H1 (cell line): ENCODE measurements at regions not wholly inside any gene's neighbourhood (a gene's known extent, or its start where the extent isn't known, plus 50 kb on each side); places are given as distances from the start of the nearest gene placed in this dataset.

Source experiments
- CTCF ChIA-PET: fragments of 300-600 bp; sonication (Branson Sonifier 250); formaldehyde crosslinking; loops from one replicate; lab custom pipeline; 2021; ENCODE audit not compliant: partially characterized antibody; lab: Charles Lee
- POLR2A ChIA-PET: fragments of 300-600 bp; sonication (Branson Sonifier 250); formaldehyde crosslinking; loops from one replicate; lab custom pipeline; 2021; ENCODE audit warnings: inconsistent platforms; ENCODE audit not compliant: partially characterized antibody; lab: Charles Lee
- DNase-seq, 2 experiments: peaks; one replicate each; pipeline versions ENCODE4 v3.0.0 to v3.0.0-alpha.2; 2010 to 2022; ENCODE audit warnings: low spot score in 2 of 2, low read depth in 1 of 2, mixed read lengths in 1 of 2
- FAIRE-seq: peaks from 2 replicates; lab custom pipeline; 2011; peaks lifted over from hg19 to GRCh38; lab: Jason Lieb, UNC
- H2AFZ ChIP-seq: 2 replicates; pipeline ENCODE4 v1.8.1; 2012; ENCODE audit warnings: low read length, inconsistent platforms
- H2AK5ac ChIP-seq: 2 replicates; pipeline ENCODE4 v1.6.1; 2013; ENCODE audit warnings: low read depth, low read length
- H2BK120ac ChIP-seq: replicated peaks from 2 replicates; pipeline ENCODE3; 2013; ENCODE audit warnings: low read depth, low read length, inconsistent platforms
- H2BK12ac ChIP-seq: 2 replicates; pipeline ENCODE4 v1.6.1; 2013; ENCODE audit warnings: low read depth, low read length
- H2BK15ac ChIP-seq: 2 replicates; pipeline ENCODE4 v1.6.1; 2013; ENCODE audit warnings: low read length
- H2BK20ac ChIP-seq: 2 replicates; pipeline ENCODE4 v1.6.1; 2013; ENCODE audit warnings: low read length
- H2BK5ac ChIP-seq: 2 replicates; pipeline ENCODE4 v1.6.1; 2013; ENCODE audit warnings: low read depth, low read length
- H3K14ac ChIP-seq: 2 replicates; pipeline ENCODE4 v1.6.1; 2013; ENCODE audit warnings: inconsistent platforms; ENCODE audit not compliant: insufficient read length
- H3K18ac ChIP-seq: 2 replicates; pipeline ENCODE4 v1.6.1; 2013; ENCODE audit warnings: low read length; ENCODE audit errors: extremely low read depth
- H3K23ac ChIP-seq: 2 replicates; pipeline ENCODE4 v1.6.1; 2013; ENCODE audit warnings: inconsistent platforms; ENCODE audit not compliant: insufficient read length
- H3K23me2 ChIP-seq: 2 replicates; pipeline ENCODE4 v1.6.1; 2013; ENCODE audit warnings: low read depth, low read length
- H3K27ac ChIP-seq: 2 replicates; pipeline ENCODE4 v1.6.1; 2011; ENCODE audit warnings: low read depth, low read length, inconsistent platforms
- H3K27me3 ChIP-seq, 4 experiments: replicated peaks in 1 of 4; 1 replicate in 1 of 4; 2 replicates in 3 of 4; pipeline versions ENCODE4 v1.6.1 to v1.8.1; 2011 to 2013; ENCODE audit warnings: low read length in 3 of 4, mild to moderate bottlenecking in 3 of 4, inconsistent platforms in 2 of 4, mixed read lengths in 2 of 4, moderate library complexity in 1 of 4; ENCODE audit not compliant: control insufficient read depth in 3 of 4, insufficient read depth in 3 of 4; ENCODE audit errors: extremely low read depth in 1 of 4
- H3K36me3 ChIP-seq, 4 experiments: 2 replicates each; pipeline versions ENCODE4 v1.6.1 to v1.8.1; 2011 to 2013; ENCODE audit warnings: mild to moderate bottlenecking in 4 of 4, low read length in 3 of 4, moderate library complexity in 2 of 4, control low read depth in 1 of 4, inconsistent platforms in 1 of 4; ENCODE audit not compliant: insufficient read depth in 4 of 4, control insufficient read depth in 2 of 4
- H3K4ac ChIP-seq: replicated peaks from 2 replicates; pipeline ENCODE3; 2013; ENCODE audit warnings: low read length, low read depth, mixed read lengths, inconsistent platforms; ENCODE audit not compliant: insufficient read length
- H3K4me1 ChIP-seq, 4 experiments: replicated peaks in 1 of 4; 1 replicate in 1 of 4; 2 replicates in 3 of 4; pipeline versions ENCODE4 v1.6.1 to v1.8.1; 2011 to 2013; ENCODE audit warnings: low read length in 3 of 4, inconsistent platforms in 2 of 4, mixed read lengths in 1 of 4; ENCODE audit not compliant: insufficient read depth in 4 of 4, control insufficient read depth in 3 of 4
- H3K4me2 ChIP-seq, 2 experiments: 2 replicates each; pipeline versions ENCODE4 v1.6.1 to v1.8.1; 2011 to 2013; ENCODE audit warnings: low read depth in 2 of 2, low read length in 2 of 2, control low read depth in 1 of 2, inconsistent platforms in 1 of 2, mild to moderate bottlenecking in 1 of 2; ENCODE audit not compliant: insufficient read depth in 1 of 2
- H3K4me3 ChIP-seq, 4 experiments: fragments of 200-600, 300-600 bp in 1 of 4; sonication (generic), shearing (Covaris generic), sonication (Bioruptor Twin) in 1 of 4; 2 replicates each; pipeline versions ENCODE4 v1.5.1 to v1.8.1; 2011 to 2016; ENCODE audit warnings: low read length in 4 of 4, low read depth in 3 of 4, control low read depth in 2 of 4, inconsistent platforms in 2 of 4, mild to moderate bottlenecking in 2 of 4, mixed read lengths in 1 of 4, moderate library complexity in 1 of 4; ENCODE audit not compliant: insufficient read depth in 2 of 4; ENCODE audit errors: extremely low read depth in 1 of 4
- H3K56ac ChIP-seq: replicated peaks from 2 replicates; pipeline ENCODE3; 2013; ENCODE audit warnings: low read depth, mild to moderate bottlenecking, mixed read lengths, low read length, inconsistent platforms; ENCODE audit not compliant: insufficient read length
- H3K79me1 ChIP-seq: 2 replicates; pipeline ENCODE4 v1.6.1; 2013; ENCODE audit warnings: low read depth, low read length, control low read depth
- H3K79me2 ChIP-seq, 2 experiments: 2 replicates each; pipeline versions ENCODE4 v1.6.1 to v1.8.1; 2012 to 2013; ENCODE audit warnings: low read length in 2 of 2, mild to moderate bottlenecking in 2 of 2, inconsistent platforms in 1 of 2; ENCODE audit not compliant: insufficient read depth in 2 of 2, control insufficient read depth in 1 of 2
- H3K9ac ChIP-seq, 4 experiments: replicated peaks in 1 of 4; 1 replicate in 1 of 4; 2 replicates in 3 of 4; pipeline versions ENCODE4 v1.6.1 to v1.8.1; 2011 to 2013; ENCODE audit warnings: low read depth in 3 of 4, low read length in 3 of 4, control low read depth in 2 of 4, mild to moderate bottlenecking in 2 of 4, moderate library complexity in 2 of 4, inconsistent platforms in 1 of 4; ENCODE audit errors: extremely low read depth in 1 of 4
- H3K9me3 ChIP-seq, 2 experiments: 2 replicates each; pipeline versions ENCODE4 v1.6.1 to v1.8.1; 2012 to 2013; ENCODE audit warnings: mild to moderate bottlenecking in 2 of 2, moderate library complexity in 2 of 2, control low read depth in 1 of 2, inconsistent platforms in 1 of 2, low read depth in 1 of 2, low read length in 1 of 2, mixed read lengths in 1 of 2; ENCODE audit not compliant: insufficient read depth in 2 of 2
- H4K20me1 ChIP-seq, 2 experiments: replicated peaks in 1 of 2; 2 replicates each; pipeline versions ENCODE3 to v1.8.1; 2011 to 2013; ENCODE audit warnings: inconsistent platforms in 2 of 2, low read length in 2 of 2, mild to moderate bottlenecking in 1 of 2; ENCODE audit not compliant: insufficient read depth in 2 of 2, control insufficient read depth in 1 of 2
- H4K5ac ChIP-seq: 2 replicates; pipeline ENCODE4 v1.6.1; 2013; ENCODE audit warnings: low read length, low read depth, mixed read lengths, inconsistent platforms; ENCODE audit not compliant: insufficient read length
- H4K8ac ChIP-seq: 2 replicates; pipeline ENCODE4 v1.8.0; 2013; ENCODE audit warnings: mild to moderate bottlenecking, moderate library complexity, low read length, inconsistent platforms; ENCODE audit not compliant: insufficient read depth; ENCODE audit errors: extremely low read depth
- H4K91ac ChIP-seq: replicated peaks from 2 replicates; pipeline ENCODE3; 2013; ENCODE audit warnings: low read length, mixed read lengths, inconsistent platforms; ENCODE audit not compliant: insufficient read length
- BCL11A ChIP-seq, 2 experiments: IDR thresholded peaks; one replicate each; pipeline ENCODE4 v1.6.1; 2011; ENCODE audit warnings: low read depth in 2 of 2, low read length in 2 of 2, mild to moderate bottlenecking in 2 of 2
- CREB1 ChIP-seq: IDR thresholded peaks from 2 replicates; pipeline ENCODE4 v1.6.1; 2012; ENCODE audit warnings: inconsistent platforms
- CTBP2 ChIP-seq: IDR thresholded peaks from 2 replicates; pipeline ENCODE4 v1.7.0; 2011; ENCODE audit warnings: borderline replicate concordance, mild to moderate bottlenecking, moderate library complexity, mixed read lengths, low read length; ENCODE audit not compliant: insufficient read depth, insufficient read length
- HDAC6 ChIP-seq: IDR thresholded peaks from one replicate; pipeline ENCODE4 v1.7.1; 2012; ENCODE audit warnings: low read depth, mild to moderate bottlenecking, inconsistent platforms, low read length, moderate library complexity
- KDM4A ChIP-seq: IDR thresholded peaks from one replicate; pipeline ENCODE4 v1.7.1; 2012; ENCODE audit warnings: low read depth, mild to moderate bottlenecking, moderate library complexity, low read length, inconsistent platforms; ENCODE audit not compliant: severe bottlenecking
- KDM5A ChIP-seq: fragments of 200-600 bp; IDR thresholded peaks from 2 replicates; pipeline ENCODE4 v1.7.1; 2012; ENCODE audit warnings: mild to moderate bottlenecking, low read length, inconsistent platforms, mixed read lengths
- MAX ChIP-seq: IDR thresholded peaks from 2 replicates; pipeline ENCODE4 v1.6.1; 2012; ENCODE audit warnings: inconsistent platforms
- POLR2AphosphoS5 ChIP-seq: IDR thresholded peaks from 2 replicates; pipeline ENCODE4 v1.6.1; 2011; ENCODE audit warnings: low read depth, low read length
- POU5F1 ChIP-seq: IDR thresholded peaks from 2 replicates; pipeline ENCODE4 v1.6.1; 2011; ENCODE audit warnings: low read depth, mild to moderate bottlenecking, low read length, moderate library complexity
- RXRA ChIP-seq: IDR thresholded peaks from 2 replicates; pipeline ENCODE4 v1.6.1; 2011; ENCODE audit warnings: low read depth, mild to moderate bottlenecking, low read length, moderate library complexity; ENCODE audit not compliant: insufficient read depth
- SIN3A ChIP-seq, 2 experiments: IDR thresholded peaks in 1 of 2; conservative IDR thresholded peaks in 1 of 2; 2 replicates each; pipeline ENCODE4 v1.6.1; 2011 to 2012; ENCODE audit warnings: low read length in 2 of 2, improper control_type of control experiment in 1 of 2, low read depth in 1 of 2, mild to moderate bottlenecking in 1 of 2
- SIX5 ChIP-seq: IDR thresholded peaks from 2 replicates; pipeline ENCODE4 v1.6.1; 2011; ENCODE audit warnings: mild to moderate bottlenecking, low read depth, low read length
- TAF7 ChIP-seq: optimal IDR thresholded peaks from 2 replicates; pipeline ENCODE3; 2011; ENCODE audit warnings: low read depth, mild to moderate bottlenecking, inconsistent platforms, low read length, moderate library complexity, borderline replicate concordance
- WGBS, 2 experiments: shearing (Covaris generic) in 1 of 2; methylation state at CpG; one replicate each; pipeline versions ENCODE4 v1.1.6 to v1.1.7; 2013 to 2015; ENCODE audit warnings: low lambda C conversion rate in 2 of 2, mixed read lengths in 2 of 2, inconsistent platforms in 1 of 2, low coverage in 1 of 2, missing lambda C conversion rate in 1 of 2; ENCODE audit not compliant: insufficient replicate concordance in 2 of 2, insufficient coverage in 1 of 2, insufficient read length in 1 of 2; ENCODE audit errors: extremely low coverage in 1 of 2, missing lambda C conversion rate in 1 of 2; 5-methylcytosine and 5-hydroxymethylcytosine counted together

DNA sequence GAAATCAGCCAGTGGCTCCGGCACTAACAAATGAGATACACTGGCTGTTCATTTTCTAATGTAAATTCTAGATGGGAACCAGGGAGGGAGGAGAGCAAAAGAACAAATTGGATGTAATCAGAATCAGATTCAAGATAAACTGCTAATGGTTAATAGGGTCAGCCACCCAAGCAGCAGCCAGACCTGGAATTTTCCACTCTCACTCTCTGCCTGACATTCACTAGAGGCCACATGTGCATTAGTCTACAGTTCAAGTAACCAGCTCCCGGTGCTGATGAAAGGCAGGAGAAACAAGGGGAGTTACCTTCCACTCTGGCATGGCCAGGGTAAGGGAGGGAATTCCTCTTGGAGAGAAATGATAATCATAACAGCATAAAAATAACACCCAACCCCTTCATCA, 597.7 kb downstream of the TOX3 start:
- FAIRE-seq: no peak
- Histone ChIP-seq H3K14ac (no peak overlapping the region), H3K9me3 (no peaks in the 10 kb centered on the region), H3K36me3 (no peaks in the 10 kb centered on the region), H2BK12ac (no peak overlapping the region), H4K20me1 (no peaks in the 10 kb centered on the region), H3K4me2 (no peak overlapping the region), H3K4me3 (no peak overlapping the region), H3K56ac (no peak overlapping the region), H4K5ac (no peak overlapping the region), H2AK5ac (no peak overlapping the region), H2BK15ac (no peak overlapping the region), H2BK5ac (no peak overlapping the region), H3K23me2 (no peaks in the 10 kb centered on the region), H4K8ac (no peak overlapping the region), H2BK120ac (no peak overlapping the region), H3K27me3 (no peaks in the 10 kb centered on the region), H2BK20ac (no peak overlapping the region), H3K79me2 (no peaks in the 10 kb centered on the region), H3K79me1 (no peaks in the 10 kb centered on the region), H3K4me1 (peaks cover 7 to 25% (median 16%) of the 10 kb centered on the region in 4 experiments; a peak in 6 of 7 replicates), H2AFZ (peak overlapping the region; percentile 49; the same call in 1 of the 2 replicates), H4K91ac (no peak overlapping the region), H3K4ac (no peak overlapping the region), H3K9ac (no peak overlapping the region), H3K27ac (no peak overlapping the region), H3K18ac (no peak overlapping the region), H3K23ac (no peak overlapping the region)
- WGBS, 2 experiments: 84% methylated on average over 2 of the region's 2 CpGs; no CpG with 5 or more reads in 1 of the 2 experiments
- POLR2A ChIA-PET: no interaction called here
- CTCF ChIA-PET: interaction anchor here (1.1 to 4.6 kb wide), 4 partner anchors 8 to 54 kb away, joined by 3 to 17 read pairs (median 6); no protein-coding TSS in a partner anchor
- TF ChIP-seq CTBP2 (no peak), KDM4A (no peak), SIX5 (no peak), KDM5A (no peak), POLR2AphosphoS5 (no peak), TAF7 (no peak), POU5F1 (no peak), SIN3A (conservative IDR thresholded peaks at IDR 0.05 in 1 of 2, IDR thresholded peaks at IDR 0.05 in 1 of 2; ENCODE audit: low read depth in 1 of 2, low read length in 2 of 2) (no peak), BCL11A (IDR thresholded peaks at IDR 0.05; ENCODE audit: low read depth in 2 of 2, low read length in 2 of 2) (no peak), MAX (no peak), CREB1 (no peak), HDAC6 (no peak), RXRA (no peak)
- no peak for DNase-seq
